Type B pancreatic cell (in vitro differentiated cells): ENCODE measurements at regions not wholly inside any gene's neighbourhood (a gene's known extent, or its start where the extent isn't known, plus 50 kb on each side); places are given as distances from the start of the nearest gene placed in this dataset.

Experiments used
- DNase-seq: peaks from one replicate; pipeline ENCODE4 v3.0.0; 2021; ENCODE audit warnings: mixed read lengths; ENCODE audit not compliant: unreplicated experiment; ENCODE audit errors: extremely low spot score
- H3K27ac Mint-ChIP-seq: 2 replicates; pipeline ENCODE4 v1.8.0; 2021; ENCODE audit warnings: mild to moderate bottlenecking, mixed read lengths
- H3K27me3 Mint-ChIP-seq: 2 replicates; pipeline ENCODE4 v1.8.0; 2021; ENCODE audit warnings: mixed read lengths
- H3K36me3 Mint-ChIP-seq: 2 replicates; pipeline ENCODE4 v1.8.0; 2021; ENCODE audit warnings: mixed read lengths
- H3K4me1 Mint-ChIP-seq: one replicate; pipeline ENCODE4 v1.8.0; 2021; ENCODE audit warnings: mixed read lengths; ENCODE audit not compliant: unreplicated experiment
- H3K4me3 Mint-ChIP-seq: 2 replicates; pipeline ENCODE4 v1.8.0; 2021; ENCODE audit warnings: mild to moderate bottlenecking, mixed read lengths
- H3K9me3 Mint-ChIP-seq: 2 replicates; pipeline ENCODE4 v1.8.0; 2021; ENCODE audit warnings: mixed read lengths
- CTCF ChIP-seq: fragments of 200-600 bp; sonication (generic); conservative IDR thresholded peaks from 2 replicates; pipeline ENCODE4 v1.5.0; 2021; ENCODE audit warnings: antibody characterized with exemption, mild to moderate bottlenecking

DNA sequence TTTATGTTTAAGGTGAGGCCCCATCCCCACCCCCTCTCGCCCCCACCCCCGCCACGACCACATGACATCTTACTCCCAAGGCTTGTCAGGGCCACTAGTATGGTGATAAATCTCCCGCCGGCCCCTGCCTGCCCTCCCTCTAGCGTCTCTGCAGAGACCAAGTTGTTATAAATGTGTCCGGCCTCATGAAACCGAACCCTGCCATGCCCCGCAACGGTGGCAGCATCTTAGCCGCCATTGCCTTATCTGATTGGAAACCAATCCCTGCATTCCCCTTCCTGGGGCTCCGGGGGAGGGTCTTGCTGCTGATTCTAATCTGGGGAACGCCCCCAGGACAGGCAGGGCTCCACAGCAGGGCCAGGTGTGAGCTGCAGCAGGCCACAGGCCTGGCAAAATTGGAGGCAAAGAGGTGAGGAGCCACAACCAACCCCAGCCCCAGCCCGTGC, 352.4 kb downstream of the C16orf95 start:
- no peak for TF ChIP-seq CTCF
- Mint-ChIP-seq H3K4me3 (no peak overlapping the region), H3K27ac (no peak overlapping the region), H3K27me3 (peaks cover 51% of the 10 kb centered on the region), H3K36me3 (no peaks in the 10 kb centered on the region), H3K4me1 (peaks cover 41% of the 10 kb centered on the region), H3K9me3 (no peaks in the 10 kb centered on the region)
- DNase-seq, result no peak

GRCh38 chr16:86965331-86965730, 351.9 kb downstream of the C16orf95 start:
- no peaks in the 10 kb centered on the region for H3K36me3 Mint-ChIP-seq
- TF ChIP-seq CTCF, result no peak
- H3K4me3 Mint-ChIP-seq, result no peak overlapping the region
- DNase-seq, result no peak
- no peaks in the 10 kb centered on the region for H3K9me3 Mint-ChIP-seq
- peaks cover 49% of the 10 kb centered on the region for H3K27me3 Mint-ChIP-seq
- H3K27ac Mint-ChIP-seq, result no peak overlapping the region
- H3K4me1 Mint-ChIP-seq, result peaks cover 36% of the 10 kb centered on the region

DNA sequence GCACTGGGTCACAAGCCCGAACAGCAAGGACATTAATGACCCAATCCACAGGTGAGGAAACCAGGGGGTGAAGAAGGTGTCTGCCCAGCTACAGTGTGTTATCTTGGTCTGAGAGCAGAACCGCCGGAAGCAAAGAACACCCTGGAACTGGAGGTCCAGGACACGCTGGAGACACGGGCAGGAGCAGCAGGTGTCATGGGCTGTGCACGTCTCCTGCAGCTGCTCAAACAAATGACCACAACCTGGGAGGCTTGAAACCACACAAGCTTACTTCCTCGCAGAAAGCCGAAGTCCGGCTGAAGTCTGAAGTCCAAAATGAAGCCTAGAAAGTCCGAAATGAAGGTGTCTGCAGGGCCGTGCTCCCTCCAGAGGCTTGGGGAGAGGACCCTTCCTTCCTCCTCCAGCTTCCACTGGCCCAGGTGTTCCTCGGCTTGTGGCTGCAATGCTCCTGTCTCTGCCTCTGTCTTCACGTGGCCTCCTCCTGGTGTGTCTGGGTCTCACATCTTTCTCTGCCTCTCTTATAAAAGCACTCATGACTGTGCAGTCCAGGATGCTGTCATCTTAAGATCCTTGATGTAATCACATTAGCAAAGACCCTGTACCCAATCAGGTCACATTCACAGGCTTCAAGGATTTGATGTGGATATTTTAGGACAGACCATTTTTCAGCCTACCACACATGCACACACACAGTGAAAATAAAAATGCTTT, 351.2 kb downstream of the C16orf95 start:
- H3K27me3 Mint-ChIP-seq, result peaks cover 43% of the 10 kb centered on the region
- peaks cover 29% of the 10 kb centered on the region for H3K4me1 Mint-ChIP-seq
- no peaks in the 10 kb centered on the region for H3K9me3 Mint-ChIP-seq
- no peak for TF ChIP-seq CTCF
- H3K27ac Mint-ChIP-seq, result no peak overlapping the region
- H3K36me3 Mint-ChIP-seq, result no peaks in the 10 kb centered on the region
- DNase-seq, result no peak
- no peak overlapping the region for H3K4me3 Mint-ChIP-seq

- peaks cover 22% of the 10 kb centered on the region for H3K4me1 Mint-ChIP-seq
- H3K27me3 Mint-ChIP-seq, result peaks cover 37% of the 10 kb centered on the region
- TF ChIP-seq CTCF, result no peak
- H3K27ac Mint-ChIP-seq, result no peak overlapping the region
- H3K36me3 Mint-ChIP-seq, result no peaks in the 10 kb centered on the region
- H3K9me3 Mint-ChIP-seq, result no peaks in the 10 kb centered on the region
- H3K4me3 Mint-ChIP-seq, result no peak overlapping the region
- DNase-seq, result no peak
Measured at GRCh38 chr16:86966777-86967176, 350.4 kb downstream of the C16orf95 start.

DNA sequence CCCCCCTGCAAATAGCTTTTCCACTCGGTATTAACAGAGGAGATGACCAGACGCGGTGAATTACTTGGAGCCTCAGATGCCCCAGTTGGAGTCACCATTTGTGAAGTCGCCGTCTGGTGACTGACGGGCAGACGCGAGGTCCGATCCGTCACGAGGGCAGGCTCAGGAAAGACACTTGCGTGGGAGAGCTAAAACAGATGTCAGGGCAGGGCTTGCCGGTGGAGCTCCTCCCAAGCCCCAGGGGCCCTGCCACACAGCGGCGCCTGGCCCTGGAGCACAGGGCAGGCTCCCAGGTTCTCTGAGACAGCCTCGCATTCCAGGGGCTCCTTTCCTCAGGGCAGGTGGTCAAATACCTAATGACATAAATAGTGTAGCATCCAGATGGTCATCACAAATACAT, 348.3 kb downstream of the C16orf95 start:
- Mint-ChIP-seq H3K27ac (no peak overlapping the region), H3K36me3 (no peaks in the 10 kb centered on the region), H3K4me3 (no peak overlapping the region), H3K27me3 (peaks cover 32% of the 10 kb centered on the region), H3K9me3 (no peaks in the 10 kb centered on the region), H3K4me1 (peaks cover 13% of the 10 kb centered on the region)
- DNase-seq, result no peak
- TF ChIP-seq CTCF, result no peak
